ENCODE measurements at regions not wholly inside any gene's neighbourhood (a gene's known extent, or its start where the extent isn't known, plus 50 kb on each side); places are given as distances from the start of the nearest gene placed in this dataset.

DNA sequence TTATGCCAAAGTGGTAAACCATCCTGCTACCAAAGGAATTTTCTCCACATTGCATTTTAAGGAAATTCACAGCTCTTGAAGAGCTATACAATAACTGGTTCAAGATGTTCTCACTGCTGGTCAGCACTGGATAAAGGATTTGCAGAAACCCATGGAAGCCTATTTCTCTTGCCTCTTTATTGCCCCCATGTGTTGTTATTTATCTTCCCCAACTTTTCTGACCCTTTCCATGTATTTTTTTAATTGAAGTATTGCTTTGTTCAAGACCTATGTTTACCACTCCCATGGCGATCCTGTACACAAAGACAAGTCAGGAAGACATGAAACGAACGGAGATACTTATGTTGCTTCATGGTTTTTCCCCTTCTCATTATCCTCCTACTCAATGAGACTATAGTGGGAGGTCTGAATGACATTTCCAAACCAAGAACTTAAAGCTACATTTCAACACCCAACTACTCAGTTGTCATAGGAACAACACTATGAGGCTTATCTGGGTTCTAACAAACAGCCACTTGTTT is 566.4 kb upstream of the DIPK2B start:
- DNase-seq: peak; percentile 52 to 54

DNA sequence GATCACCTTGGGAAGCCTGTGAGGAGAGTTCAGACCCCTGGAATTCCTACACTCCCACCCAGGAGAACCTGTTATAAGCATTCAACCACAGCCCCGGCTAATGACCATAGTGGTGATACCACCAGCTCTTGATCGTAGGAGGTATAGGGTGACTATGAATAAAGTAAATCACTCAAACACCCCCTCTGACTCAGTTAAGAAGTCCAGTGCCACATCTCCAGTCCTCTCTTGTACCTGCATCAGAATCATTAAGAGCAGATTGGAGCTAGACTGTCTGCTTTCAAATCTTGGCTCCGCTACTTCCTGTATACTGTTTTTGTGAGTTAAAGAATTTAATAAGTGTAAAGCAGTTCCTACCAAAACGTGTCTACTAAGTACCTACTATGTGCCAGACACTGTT is 565.1 kb upstream of the DIPK2B start:
- no peak for DNase-seq

DNA sequence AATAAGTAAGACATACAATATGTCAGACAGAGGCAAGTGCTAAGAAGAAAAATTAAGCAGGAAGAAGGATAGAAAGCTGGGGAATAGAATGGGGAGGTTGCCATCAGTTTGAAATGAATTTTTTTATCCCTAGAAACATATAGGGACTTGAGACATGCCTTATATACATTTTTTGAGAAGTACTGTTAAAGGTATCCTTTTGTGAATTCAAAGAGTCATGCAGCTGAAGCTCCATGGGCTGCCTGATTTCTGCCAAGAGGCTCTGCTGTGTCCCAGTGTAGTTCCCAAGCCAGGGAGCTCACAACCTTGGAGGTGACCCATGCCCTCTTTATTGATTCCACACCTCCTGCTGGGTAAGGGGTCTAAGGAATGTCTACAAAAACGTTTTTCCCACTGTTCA is 564.6 kb upstream of the DIPK2B start:
- no peak for DNase-seq

DNA sequence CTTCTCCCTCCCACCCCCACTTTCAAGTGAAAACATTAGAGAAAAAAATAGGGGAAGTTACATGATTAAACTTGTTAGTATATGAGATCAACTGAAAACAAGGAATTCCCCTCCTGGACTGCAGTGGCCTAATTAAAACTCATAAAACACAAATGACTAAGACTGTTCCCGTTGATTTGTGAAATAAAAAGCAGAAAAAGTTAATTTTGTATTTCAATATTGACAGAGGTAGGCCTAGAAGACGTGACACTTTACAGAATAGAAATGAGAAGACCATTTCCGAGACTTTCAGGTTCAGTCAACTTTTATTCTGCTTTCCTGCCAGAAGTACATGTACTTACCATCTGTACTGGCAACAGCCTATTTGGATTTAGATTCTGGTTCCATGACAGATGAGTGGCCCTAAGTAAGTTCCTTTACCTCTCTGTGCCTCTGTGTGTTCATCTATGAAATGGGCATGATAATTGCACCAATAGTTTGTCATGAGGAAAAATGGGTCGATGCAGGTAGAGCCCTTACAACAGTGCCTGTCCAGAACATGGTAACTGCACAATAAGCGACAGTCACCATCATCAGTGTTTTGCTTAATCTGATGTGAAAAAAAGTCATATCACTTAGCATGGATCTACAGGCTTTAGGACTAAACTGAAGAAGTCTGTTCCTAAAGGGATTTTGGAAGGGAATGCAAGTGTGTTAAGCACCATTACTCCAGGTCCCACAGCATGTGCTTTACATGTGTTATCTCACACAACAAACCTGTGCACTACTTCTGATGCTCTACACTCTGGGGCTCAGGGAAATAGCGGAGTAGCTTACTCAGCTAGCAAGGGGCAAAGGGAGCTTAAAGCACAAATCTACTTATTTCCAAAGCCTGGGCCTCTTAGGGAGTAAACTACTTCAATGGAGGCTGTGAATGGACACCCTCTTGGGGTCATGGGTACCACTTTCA is 562.3 kb upstream of the DIPK2B start:
- DNase-seq: peak in 1 of 2 experiments; percentile 32

DNA sequence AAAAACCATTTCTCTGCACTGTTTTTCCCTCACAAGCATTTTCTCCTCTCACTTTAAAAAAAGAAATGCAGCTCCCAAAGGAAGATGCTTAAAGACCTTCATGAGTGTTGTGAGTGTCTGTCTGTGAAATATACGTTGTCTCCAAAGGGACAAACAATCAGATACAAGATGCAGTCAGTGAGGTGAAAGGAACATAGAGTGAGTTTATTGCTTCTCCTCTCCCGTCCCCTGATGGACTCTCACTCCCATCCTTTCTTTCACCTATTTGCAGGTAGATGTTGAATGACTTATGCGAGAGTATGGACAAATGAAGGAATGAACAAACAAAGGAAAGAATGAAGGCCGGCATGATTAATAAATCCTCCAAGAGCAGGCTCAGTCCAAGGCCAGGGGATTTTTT is 561.2 kb upstream of the DIPK2B start:
- no peak for DNase-seq

DNA sequence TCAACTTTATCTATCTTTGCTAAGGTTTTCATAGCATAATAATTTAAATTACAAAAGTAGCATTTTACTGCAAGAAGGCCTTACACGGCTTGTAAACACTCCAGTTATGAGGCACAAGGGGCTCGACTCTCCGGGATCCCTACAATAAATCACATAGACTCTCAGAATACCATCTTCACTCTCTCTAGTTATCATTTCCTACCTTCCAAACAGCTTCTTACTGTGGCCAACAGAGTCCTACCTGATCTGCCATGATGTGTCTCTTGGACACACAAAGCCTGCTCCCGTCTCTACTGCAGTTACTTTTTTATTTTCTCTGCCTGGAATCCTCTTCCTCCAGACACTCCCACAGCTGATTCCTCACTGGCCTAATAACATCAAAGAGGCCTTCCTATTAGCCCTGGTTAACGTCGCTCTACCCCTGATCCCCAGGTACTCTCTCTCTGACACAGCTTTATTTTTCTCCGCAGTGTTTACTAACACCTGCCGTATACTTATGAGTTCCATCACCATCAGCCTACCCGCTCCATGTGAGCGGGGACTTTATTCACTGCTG is 559.6 kb upstream of the DIPK2B start:
- no peak for DNase-seq

DNA sequence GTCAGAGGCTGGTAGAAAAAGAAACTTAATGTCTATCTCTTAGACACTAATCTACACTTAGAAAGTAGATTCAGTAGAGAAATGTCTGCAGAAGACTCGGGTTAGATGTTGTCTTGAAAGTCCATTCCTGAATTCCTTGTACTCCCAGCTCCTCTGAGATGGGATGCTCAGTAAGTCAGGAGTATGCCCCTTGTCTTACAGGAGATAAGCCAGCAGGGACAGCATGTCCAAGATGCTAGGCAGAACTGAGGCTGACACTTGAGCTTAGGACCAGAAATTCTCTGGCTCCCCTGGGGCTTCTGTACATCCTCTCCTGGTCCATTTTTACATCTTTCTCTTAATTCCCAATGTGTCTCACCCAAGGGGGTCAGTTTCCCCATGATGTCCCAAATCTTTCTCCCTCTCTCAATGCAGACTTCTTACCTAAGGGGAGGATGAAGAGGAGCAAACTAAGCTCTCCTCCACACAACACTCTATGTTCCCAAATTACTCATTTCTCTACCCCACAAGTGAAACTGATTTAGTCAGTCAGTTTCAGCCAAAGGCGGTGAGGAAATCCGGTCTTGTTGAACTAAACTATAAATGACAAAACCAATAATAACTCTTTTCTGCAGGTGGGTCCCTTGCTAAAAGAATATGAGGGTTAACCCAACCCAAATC is 558.2 kb upstream of the DIPK2B start:
- DNase-seq: no peak

DNA sequence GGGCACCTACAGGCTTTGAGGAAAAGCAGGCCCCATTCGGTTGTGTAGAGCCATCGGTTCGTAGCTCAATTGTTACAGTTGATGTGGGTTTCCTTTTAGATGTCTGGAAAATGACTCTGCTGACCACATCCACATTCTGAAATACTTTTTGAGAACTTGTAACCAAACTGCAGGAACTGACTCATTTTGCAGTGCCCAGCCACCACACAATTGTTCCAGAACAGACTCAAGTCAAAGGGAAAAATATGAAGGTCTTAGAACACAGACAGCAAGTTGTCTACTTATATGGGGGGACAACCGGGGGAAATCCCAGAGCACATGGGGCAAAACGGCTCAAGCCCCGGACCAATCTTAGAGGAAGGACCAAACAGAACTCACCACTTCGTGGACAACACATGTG is 557.6 kb upstream of the DIPK2B start:
- peak; percentile 77 to 83 for DNase-seq

DNA sequence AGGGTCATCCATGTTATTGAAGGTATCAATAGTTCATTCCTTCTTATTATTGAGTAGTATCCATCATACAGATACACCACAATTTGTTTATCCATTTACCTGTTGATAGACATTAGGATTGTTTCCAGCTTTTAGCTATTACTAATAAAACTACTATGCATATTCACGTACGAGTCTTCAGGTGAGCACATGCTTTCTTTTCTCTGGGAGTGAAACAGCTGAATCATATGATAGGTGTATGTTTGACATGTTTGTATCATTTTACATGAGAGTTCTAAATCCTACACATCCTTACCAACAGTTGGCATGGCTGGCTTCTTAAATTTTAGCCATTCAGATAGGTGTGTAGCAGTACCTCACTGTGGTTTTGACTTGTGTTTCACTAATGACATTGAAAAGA is 556.6 kb upstream of the DIPK2B start:
- DNase-seq: no peak

DNA sequence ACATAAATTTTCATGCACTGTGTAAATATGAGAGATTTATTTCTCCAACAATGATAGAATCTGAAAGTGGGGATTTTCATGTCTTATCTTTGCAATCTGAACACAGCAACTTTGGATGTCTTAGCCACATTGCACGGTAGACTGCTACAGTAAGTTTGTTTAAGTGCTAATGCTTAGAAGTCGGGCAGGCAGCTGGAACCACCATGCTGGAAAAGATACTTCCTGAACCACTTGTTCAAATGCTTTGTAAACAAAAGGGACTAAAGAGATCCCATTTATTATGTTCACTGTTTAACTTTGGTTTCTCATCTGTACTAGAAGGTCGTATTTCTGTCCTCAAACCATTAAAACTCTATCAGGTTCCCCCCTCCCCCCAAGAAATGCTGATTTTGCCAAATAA is 555.9 kb upstream of the DIPK2B start:
- DNase-seq: no peak

DNA sequence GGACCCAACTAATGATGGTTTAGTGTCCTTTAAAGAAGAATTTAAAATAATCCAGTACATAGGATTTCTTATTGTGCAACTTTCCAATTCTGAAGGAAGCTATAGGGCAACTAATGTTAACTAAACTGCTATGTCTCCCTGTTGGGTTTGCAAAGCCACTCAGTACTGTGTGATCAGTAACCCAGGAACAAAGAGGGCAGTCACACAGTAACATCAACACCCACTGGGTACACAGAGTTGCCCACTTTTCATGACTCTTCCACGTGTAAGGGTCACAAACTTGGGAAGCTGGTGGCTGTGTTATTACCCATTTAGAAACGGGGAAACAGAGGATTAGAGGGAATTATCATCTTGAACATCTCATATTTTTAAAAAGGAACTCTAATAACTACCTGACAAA is 555.0 kb upstream of the DIPK2B start:
- no peak for DNase-seq

DNA sequence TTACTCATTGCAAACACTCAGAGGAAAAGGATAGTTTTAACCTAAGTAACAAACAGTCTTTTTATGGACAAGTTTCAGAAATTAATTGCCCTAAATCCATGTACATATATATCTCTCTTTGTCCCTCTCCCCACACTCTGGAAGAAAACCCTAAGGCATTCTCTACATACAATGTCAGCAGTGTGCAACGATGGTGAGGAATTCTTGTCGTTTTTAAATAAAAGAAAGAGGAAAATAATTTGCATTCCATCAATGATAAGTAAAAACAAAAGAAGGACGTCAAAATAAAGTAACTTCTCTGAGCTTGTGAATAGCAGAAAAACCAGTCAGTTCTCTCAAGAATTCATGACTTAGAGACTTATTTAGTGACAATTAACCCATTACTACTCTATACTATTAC is 550.5 kb upstream of the DIPK2B start:
- no peak for DNase-seq

DNA sequence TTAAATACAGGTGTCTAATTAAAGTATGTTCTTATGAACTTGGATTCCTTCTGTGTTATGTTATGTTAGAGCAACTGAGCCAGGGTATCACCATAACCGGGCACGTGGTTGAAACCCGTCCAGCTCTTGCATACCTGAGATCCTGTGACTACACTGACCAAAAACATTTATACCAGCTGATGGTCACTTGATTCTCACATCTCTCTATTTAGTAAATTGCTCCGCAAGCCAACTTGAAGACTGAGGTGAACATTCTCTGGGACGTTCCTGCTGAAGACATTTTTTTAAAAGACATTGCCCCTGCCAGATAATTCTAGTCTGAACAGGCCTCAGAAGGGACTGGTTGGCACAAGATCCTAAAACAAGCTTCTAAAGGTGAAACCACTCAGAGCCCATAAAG is 550.0 kb upstream of the DIPK2B start:
- DNase-seq: no peak

DNA sequence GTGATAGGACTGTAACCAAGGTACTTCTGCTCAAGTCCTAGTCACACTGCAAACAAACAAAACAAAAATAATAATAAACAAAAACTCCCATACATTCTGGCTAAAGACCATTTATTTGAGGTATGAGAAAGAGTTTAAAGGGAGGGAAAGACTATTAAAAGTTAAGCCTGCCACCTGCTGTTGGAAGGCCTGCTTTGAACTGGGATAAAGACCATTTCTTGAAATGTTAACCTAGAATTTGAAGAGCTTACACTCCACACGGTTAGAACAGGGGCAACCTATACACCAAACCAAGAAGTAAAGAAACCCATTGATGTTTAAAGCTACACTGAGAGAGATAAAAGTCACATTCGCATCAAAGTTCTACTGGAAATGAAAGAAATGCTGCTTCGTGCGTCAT is 548.7 kb upstream of the DIPK2B start:
- no peak for DNase-seq

DNA sequence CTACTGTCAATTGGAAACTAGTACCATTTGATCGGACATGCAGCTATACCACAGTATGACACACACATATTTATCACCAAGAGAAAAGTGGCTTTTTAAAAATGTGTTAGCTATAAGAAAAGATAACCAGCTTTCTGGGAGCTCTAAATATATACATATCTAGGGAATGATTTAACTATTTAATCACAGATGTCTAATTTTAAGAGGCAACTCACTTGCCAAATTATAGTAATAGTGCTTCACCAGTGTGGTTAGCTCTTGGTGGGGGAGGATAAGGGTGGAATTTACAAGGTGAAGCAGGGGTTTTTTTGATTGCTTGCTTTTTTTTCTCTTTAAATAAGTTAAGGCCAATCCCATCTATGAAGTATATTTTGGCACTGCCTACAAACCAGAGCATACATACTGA is 547.7 kb upstream of the DIPK2B start:
- no peak for DNase-seq

DNA sequence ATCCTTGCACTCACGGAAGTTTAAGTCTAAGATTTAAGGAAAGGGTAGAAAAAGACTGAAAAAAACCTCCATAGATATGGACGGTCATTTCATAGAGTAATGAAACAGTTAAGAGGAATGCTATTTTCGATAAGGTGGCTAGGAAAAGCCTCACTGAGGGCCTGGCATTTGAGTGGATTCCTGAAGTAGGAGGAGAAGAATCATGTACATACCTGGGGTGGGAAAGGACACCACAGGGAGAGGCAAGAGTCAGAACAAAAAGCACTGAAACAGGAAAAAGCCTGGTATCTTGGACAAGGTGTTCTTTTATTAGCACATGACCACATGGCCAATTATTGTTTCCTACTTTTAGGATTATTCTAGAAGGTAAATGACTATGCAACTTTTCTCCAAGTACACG is 547.2 kb upstream of the DIPK2B start:
- DNase-seq: no peak

DNA sequence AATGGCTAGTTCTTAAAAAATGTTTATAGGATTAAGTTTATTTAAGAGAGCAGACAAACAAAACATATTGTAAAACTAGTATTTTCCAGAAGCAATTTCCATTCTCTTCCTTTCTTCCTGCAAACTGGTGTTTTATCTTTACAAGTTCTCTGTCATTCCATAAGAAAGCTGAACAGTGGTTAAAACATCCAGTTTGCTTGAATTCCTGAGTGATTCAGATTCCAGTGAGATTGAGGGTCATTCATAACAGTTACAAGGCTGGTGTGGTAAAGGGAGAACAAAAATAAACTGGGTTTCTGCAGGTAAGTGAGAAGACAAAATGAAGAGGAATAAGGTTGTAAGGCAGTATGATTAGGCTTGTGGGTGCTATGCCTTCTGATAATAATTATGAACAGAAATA is 544.8 kb upstream of the DIPK2B start:
- no peak for DNase-seq

DNA sequence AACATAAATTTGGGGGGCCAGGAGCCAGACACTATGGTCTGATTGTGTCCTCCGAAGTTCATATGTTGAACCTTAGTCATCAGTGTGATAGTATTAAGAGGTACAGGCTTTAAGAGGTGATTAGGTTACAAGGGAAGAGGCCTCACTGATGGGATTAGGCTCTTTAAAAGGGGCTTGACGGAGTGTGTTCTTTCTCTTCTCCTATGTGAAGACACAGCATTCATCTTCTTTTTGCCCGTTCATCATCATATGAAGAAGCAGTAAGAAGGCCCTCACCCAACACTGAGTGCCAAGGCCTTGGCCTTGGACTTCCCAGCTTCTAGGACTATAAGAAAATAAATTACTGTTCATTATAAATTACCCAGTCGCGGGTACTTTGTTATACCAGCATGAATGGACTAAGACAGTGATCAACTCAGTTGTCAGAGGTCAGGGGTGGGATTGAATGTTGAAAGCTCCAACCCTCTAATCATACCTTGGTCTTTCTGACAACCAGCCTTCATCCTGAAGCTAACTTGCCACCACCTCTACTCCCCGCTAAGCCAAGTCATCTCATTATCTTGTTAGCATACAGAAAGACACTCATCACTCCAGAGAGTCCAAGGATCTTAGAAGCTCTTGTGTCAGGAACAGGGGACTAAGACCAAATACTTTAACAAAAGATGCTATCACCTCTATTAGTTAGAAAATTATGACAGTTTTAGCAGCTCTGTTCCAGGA is 543.4 kb upstream of the DIPK2B start:
- no peak for DNase-seq

DNA sequence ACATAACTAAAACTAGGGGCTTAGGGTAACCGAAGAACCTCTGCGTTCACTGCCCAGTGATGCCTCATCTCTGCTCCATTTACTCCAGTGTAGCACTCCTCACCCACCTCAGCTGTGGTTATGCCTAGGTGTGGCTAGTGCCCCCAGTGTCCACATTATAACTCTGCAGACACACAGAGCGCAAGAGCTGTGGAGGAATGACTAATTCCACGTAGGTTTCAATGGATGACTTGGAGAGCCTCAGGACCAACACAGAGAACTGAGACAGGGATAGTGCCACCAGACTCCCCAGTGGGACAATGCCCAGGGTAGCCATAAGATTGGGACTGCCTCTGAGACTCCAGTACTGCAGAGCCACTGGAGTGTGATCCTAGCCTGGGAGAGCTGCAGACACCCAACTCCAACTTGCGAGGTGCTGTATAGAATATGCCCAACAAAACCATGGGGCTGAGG is 542.4 kb upstream of the DIPK2B start:
- no peak for DNase-seq

DNA sequence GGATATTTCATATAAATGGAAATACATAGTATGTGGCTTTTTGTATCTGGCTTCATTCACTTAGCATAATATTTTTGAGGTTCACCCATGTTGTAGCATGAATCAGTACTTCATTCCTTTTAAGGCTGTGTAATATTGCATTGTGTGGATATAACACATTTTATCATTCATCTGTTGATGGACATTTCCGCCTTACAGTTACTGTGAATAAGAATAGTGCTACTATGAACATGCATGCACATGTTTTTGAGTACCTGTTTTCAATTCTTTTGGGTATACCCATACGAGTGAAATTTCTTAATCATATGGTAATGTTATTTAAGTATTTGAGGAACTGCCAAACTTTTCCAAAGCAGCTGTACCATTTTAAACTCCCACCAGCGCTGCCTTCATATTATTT is 539.6 kb upstream of the DIPK2B start:
- no peak for DNase-seq

DNA sequence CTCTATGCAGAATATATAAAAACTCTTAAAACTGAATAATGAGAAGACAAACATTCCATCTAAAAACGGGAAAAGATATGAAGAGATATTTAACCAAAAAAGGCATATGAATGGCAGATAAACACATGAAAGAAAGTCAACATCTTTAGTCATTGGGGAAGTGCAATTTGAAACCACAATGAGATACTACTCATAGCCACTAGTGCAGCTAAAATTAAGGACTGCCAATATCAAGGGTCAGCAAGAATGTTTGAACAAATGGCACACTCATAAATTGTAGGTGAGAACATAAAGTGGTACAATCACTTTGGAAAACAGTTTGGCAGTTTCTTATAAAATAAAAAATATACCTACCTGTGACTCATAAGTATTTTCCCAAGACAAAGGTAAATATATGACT is 534.9 kb upstream of the DIPK2B start:
- DNase-seq: no peak

DNA sequence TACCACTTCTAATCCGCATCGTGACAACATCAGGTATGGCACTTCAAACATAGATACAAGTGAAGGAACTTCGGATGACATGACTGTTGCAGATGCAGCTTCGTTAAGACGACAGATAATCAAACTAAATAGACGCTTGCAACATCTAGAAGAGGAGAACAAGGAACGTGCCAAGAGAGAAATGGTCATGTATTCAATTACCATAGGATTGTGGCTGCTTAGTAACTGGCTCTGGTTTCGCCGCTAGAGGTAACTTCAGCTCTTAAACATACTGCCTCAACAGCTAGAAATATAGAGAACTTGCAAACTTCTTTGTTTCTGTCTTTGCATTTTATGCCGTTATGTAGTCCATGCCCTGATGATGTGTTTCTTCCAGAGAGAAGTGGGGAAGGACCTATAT is 530.8 kb upstream of the DIPK2B start:
- DNase-seq: no peak

DNA sequence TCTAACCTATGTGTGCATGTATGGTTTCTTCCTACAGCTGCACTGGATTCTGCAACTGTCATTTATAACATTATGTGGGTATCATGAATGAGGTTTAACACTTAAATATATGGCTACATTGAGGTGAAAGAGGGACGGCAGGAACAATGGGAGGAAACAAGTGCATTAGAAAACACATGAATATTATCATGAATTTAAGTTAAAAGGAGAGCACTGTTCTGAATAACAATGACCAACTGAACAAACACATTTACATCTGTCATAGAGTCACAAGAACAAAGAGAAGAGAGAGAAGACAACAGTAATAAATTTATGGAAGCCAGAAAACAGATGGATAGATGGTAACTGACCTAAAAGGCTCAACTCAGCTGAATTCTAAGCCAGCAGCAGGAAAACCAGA is 527.1 kb upstream of the DIPK2B start:
- DNase-seq: no peak
